Spleen (tissue), 7 donors: ENCODE measurements at regions not wholly inside any gene's neighbourhood (a gene's known extent, or its start where the extent isn't known, plus 50 kb on each side); places are given as distances from the start of the nearest gene placed in this dataset.

Source experiments
- POLR2A ChIP-seq, 3 donors: fragments of 450-650 bp; IDR thresholded peaks; one replicate each; pipeline ENCODE4 v1.5.1; 2017; ENCODE audit warnings: antibody characterized with exemption in 3 of 3, mild to moderate bottlenecking in 1 of 3
- POLR2AphosphoS5 ChIP-seq, 3 donors: sonication (generic); formaldehyde crosslinking; IDR thresholded peaks; one replicate each; pipeline ENCODE4 v1.5.1; 2017; ENCODE audit warnings: antibody characterized with exemption in 3 of 3
- TF ChIP-seq, protein P1 (sequence below), 11 experiments: fragments of 200-600 bp in 7 of 11; fragments of 450-650 bp in 4 of 11; sonication (generic) in 4 of 11; IDR thresholded peaks in 8 of 11; conservative IDR thresholded peaks in 3 of 11; 1 replicate in 7 of 11; 2 replicates in 4 of 11; pipeline versions ENCODE4 v1.4.0 to v1.8.0; 2016 to 2021; ENCODE audit warnings: antibody characterized with exemption in 11 of 11, inconsistent platforms in 4 of 11, mild to moderate bottlenecking in 1 of 11
- donor health status: DM: no; HTN: no; CAD: no; lungs with moderate emphysema.
- donor health status: DM: no; HTN: no; CAD: no.
- donor health status: DM: no; HTN: no; CAD: no.

DNA sequence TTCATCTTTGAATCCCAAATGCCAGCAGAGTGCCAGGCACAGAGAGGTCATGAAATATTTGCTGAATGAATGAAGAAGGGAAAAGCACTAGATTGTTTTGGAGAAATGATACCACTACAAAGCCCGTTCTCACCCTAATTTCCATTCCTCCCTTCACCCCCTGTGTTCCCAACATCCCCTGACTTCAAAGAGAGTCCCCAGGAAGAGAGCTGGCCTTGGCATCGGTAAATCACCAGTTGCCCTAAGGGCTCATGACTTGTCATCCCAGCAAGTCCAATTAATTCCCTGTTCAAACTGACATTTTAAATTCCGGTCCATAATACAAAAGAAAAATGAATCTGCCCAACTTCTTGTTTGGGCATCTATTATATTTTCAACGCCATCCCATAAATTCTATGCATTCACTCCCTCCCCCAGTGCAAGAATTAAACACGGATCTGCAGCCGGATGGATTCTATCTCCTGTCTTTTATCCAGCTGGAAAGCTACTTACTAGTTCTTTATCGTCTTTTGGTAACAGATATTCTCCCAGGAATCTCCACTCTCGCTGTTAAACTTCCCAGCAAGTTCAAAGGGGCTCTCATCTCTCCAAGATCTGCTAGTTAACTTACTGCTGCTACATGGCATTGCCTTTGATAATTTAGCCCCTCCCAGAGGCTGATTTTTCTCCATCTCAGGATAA, 63.9 kb upstream of the TSC22D2 start:
- TF ChIP-seq, protein P1, sequence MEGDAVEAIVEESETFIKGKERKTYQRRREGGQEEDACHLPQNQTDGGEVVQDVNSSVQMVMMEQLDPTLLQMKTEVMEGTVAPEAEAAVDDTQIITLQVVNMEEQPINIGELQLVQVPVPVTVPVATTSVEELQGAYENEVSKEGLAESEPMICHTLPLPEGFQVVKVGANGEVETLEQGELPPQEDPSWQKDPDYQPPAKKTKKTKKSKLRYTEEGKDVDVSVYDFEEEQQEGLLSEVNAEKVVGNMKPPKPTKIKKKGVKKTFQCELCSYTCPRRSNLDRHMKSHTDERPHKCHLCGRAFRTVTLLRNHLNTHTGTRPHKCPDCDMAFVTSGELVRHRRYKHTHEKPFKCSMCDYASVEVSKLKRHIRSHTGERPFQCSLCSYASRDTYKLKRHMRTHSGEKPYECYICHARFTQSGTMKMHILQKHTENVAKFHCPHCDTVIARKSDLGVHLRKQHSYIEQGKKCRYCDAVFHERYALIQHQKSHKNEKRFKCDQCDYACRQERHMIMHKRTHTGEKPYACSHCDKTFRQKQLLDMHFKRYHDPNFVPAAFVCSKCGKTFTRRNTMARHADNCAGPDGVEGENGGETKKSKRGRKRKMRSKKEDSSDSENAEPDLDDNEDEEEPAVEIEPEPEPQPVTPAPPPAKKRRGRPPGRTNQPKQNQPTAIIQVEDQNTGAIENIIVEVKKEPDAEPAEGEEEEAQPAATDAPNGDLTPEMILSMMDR (IDR thresholded peaks at IDR 0.05 in 8 of 11, conservative IDR thresholded peaks at IDR 0.05 in 3 of 11), result no peak
- TF ChIP-seq POLR2A (IDR thresholded peaks at IDR 0.05), result no peak
- no peak for TF ChIP-seq POLR2AphosphoS5 (IDR thresholded peaks at IDR 0.05)
